GM19455 (cell line): ENCODE measurements at regions not wholly inside any gene's neighbourhood (a gene's known extent, or its start where the extent isn't known, plus 50 kb on each side); places are given as distances from the start of the nearest gene placed in this dataset.
"Not testable (repeated sequence)": the region's sequence is repeated elsewhere in the genome, so short reads cannot be mapped to it uniquely, and the experiment has no call there.

Source experiments
- ATAC-seq: cut with Tn5 transposase; IDR thresholded peaks from one replicate; pipeline ENCODE4 v1.9.1; 2021; ENCODE audit not compliant: unreplicated experiment

- ATAC-seq = no peak
These were observed 231.8 kb upstream of the FOXP2 start for GRCh38 chr7:114182837-114183236.

GRCh38 chr7:114181280-114181679, 233.3 kb upstream of the FOXP2 start:
- ATAC-seq = no peak

DNA sequence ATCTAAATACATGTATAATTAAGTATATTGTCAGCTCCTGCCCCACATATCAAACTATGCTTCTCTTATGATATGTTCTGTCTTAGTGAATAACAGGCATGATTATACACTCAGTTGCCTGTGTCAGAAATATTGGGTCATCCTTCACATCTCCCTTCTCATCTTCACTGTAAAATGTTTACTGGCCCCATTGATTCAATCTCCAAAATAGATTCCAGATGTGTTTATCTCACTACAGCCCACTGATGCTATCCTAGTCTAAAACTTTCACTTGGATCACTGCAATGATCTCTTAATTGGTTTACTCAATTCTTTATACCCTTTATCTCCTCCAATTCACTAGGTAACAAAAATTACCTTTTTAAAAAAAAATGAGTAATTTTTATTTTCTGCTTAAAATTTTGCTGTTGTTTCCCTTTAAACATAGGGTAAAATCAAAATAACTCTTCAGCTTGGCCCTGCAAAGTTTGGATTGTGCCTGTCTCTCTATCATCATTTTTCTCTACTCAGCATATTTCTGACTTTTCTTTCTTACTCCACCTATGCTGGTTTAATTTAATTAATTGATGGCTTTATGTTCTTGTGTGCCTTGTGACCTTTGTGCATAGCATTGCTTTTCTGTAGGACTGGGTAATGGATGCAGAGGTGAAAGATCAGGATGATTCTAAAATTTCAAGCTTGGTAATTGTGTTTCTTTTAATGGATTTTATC, 233.9 kb upstream of the FOXP2 start:
- ATAC-seq = no peak

DNA sequence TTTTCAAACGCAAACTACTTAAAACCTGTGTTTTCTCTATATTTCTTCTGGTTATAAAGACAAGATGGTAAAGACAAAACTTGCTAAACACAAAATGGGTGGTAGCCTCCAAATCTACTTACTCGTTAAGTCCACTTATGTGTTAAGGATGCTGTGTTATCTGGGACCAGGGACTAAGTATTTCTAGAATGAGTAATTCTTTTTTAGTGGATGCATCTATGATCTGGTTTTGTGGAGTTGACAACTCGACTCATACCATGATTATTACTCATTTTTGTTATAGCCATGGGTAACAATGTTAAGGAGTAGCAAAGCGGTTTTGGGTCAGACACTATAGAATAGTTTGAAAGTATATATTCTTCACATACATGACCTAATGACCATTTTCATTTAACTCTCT, 239.5 kb upstream of the FOXP2 start:
- ATAC-seq = no peak

DNA sequence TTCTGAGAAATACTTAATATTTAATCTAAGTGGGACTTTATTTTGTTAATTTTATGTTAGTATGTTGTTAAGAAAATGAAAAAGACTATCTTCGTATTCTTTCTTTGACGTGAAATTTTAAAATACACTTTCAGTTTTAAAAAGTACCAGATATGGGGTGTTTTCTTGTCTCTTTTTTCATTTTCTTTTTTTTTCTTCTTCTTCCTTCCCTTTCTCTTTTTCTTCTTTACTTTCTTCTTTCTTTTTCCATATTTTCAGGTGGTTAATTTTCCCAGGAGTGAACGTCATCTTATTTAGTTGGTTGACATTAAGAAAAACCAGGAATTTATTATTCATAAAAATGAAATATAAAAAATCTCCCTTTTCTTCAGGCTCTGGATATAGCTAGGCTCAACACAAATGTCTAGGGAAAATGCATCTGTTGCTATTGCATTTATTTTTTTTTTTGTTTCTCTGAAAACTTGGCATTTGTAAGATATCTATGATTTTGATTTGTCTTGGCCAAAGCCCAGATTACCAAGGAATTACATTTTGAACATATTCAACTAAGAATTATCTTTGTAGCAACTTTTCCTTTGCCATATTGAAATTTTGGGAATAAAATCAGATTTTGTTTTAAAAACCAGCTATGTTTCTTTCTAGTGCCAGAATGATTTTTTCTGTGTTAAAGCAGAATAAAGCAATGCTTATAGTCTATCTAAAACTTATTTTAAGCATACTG, 241.3 kb upstream of the FOXP2 start:
- no peak for ATAC-seq

DNA sequence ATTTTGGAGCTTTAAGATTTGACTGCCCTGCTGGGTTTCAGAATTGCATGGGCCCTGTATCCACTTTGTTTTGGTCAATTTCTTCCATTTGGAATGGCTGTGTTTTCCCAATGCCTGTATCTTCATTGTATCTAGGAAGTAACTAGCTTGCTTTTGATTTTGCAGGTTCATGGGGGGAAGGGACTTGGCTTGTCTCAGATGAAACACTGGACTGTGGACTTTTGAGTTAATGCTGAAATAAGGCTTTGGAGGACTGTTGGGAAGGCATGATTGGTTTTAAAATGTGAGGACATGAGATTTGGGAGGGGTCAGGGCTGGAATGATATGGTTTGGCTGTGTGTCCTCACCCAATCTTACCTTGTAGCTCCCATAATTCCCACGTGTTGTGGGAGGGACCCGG, 245.2 kb upstream of the FOXP2 start:
- ATAC-seq = not testable (repeated sequence)

DNA sequence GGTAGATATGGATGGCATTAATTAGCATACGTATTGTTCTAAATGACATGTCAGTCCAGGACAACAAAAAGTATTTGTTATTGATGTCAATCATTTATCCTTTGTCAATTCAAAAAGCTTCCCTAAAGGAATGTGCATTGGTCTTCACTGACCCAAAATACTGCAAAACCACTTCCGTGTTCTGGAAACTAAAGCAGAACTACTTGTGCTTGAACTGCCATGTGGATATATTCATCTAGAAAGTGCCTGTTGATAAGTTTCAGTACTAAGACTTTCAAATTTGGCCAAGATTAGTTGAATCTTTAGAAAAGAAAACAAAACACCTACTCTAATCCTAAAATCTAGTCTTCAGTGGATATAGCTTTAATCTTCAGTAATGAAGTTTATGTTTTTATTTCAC, 242.1 kb upstream of the PPP1R3A start:
- ATAC-seq = no peak

DNA sequence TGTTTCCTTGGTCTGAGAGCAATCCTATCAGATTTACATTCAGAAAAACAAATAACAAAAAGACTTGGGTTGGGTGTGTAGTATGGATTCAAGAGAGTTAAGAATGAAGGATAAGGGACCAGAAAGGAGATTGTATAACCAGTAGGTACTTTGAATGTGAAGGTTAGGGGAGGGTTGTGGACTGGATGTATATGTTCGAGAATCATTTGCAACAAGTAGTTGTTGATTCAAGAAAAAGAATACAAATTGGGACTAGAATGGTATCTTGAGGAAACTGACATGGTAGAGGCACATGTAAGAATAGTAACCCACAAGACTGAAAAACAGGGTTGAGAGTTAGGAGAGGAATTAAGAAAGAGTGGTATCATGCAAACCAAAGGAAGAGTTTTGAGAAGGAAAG, 240.0 kb upstream of the PPP1R3A start:
- ATAC-seq = no peak

- no peak for ATAC-seq
These were observed 239.5 kb upstream of the PPP1R3A start for GRCh38 chr7:114158275-114158674.

- no peak for ATAC-seq
These were observed 237.4 kb upstream of the PPP1R3A start for GRCh38 chr7:114156178-114156577.

DNA sequence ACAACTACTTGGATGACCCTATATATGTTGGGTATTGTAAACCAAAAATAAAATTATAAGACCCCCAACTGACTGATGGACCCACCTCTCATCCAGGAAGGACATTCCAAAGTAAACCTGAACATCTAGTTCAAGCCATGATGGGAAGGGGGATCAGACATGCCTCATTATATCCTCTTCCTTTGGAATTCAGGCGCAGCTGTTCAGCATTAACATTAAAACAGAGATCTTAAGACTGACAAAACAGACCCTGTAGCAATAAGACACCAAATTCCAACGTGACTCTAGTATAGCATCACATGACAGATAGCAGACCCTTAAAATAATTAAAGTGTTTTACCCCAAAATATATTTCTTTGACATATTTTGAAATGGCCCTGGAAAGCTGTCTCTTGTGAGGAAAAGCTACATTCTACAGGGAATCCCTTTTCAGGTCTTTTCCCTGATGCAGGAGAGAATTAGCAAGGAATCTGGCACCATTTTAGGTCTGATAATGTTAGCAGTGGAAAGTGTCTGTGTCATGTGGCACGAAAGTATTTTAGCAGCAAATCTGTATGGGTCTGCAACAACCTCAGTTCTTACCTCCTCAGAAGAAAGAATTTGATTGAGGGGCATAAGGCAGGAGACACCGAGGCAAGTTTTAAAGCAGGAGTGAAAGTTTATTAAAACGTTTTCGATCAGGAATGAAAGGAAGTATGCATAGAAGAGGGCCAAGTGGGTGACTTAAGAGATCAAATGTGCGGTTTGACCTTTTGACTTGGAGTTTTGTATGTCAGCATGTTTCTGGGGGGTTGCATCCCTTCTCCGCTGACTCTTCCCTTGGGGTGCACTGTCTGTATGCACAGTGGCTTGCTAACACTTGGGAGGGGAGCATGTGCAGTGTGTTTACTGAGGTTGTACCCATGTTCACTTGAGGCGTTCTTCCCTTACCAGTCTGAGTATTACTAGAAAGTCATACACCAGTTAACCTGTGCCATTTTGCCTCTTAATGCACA, 236.6 kb upstream of the PPP1R3A start:
- no peak for ATAC-seq

- ATAC-seq = no peak
These were observed 234.9 kb upstream of the PPP1R3A start for GRCh38 chr7:114153700-114154099.

DNA sequence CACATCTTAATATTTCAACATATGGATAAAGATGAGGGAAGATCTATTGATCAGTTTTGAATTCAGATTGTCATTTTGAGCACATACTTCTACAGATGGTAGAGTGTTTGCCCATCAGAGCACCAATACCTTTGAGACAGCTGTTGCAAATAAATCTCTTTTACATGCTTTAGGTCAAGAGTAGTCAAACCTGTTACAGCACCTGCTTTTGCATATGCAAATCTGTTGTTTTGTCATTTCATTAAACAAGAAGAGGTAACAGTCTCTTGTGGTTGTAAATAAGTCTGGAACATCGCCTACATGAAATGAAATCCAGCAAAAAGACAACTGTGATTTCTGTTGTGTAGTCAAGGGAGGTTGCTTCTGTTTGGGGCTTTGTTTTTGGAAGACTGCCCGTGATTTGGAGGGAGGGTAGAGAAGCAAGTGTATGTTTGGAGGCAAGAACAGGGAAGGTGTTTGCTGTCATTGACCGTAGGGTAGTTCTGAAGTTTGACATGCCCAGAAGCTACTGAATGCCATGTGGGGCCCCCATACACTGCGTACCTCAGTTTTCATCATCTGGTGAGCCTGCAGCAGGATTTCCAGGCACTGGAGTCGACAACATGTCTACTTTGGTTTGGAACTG, 233.6 kb upstream of the PPP1R3A start:
- no peak for ATAC-seq

DNA sequence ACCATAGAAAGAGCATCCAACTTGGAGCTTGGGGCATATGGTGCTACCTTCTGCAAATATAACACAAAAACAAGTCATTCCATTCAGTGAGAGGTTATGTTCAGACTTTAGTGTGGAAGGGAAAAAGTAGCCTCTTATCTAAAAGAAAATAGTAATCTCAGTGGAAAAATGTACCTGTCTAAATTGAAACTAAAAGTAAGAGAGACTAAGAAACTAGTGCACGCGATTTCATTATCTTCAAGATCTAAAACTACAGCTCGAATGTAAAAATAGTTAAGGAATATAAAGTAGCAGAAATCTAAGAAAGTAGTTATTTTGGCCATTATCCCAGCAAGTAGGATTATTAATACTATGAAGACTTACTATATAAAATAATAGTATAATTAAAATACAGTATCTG, 233.0 kb upstream of the PPP1R3A start:
- ATAC-seq = no peak

DNA sequence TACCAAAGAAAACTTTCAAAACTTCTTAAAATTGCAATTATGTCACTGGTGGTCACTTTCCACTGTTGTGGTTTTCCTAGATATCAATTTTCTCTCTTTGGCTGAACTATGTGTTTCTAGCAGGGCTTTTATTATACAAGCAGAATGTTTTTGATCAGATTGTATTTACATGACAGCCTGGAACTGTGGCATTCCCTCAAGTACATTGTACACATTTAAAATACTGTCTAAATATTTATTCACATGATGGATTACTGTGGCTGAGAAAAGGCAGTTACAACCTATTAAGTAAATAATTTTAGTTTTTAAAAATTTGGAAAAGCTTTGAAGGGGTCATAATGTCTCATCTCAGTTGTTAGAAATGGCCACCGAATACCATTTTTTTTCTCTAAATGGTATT, 231.9 kb upstream of the PPP1R3A start:
- no peak for ATAC-seq

DNA sequence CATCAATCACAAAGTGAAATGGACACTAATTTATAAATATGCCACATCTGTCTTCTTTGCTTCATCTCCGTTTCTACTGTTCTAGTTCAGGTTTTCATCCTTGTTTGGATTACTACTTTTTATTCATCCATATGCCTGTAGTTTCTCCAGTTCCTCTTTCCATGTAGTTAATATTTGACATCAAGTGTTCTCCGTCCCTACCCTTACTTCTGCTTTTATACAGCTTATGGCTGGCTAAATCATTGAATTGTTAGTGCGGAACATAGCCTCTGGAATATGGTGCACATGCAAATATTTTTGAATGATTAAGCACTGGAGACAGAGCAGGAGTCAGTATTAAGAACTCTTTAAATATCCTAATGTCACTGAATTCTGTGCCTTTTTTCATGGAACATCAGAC, 230.0 kb upstream of the PPP1R3A start:
- no peak for ATAC-seq

- ATAC-seq = no peak
These were observed 222.6 kb upstream of the PPP1R3A start for GRCh38 chr7:114141415-114141814.

GRCh38 chr7:114140561-114140960, 221.8 kb upstream of the PPP1R3A start:
- no peak for ATAC-seq

- not testable (repeated sequence) for ATAC-seq
These were observed 220.9 kb upstream of the PPP1R3A start for GRCh38 chr7:114139690-114140089.

- no peak for ATAC-seq
These were observed 219.8 kb upstream of the PPP1R3A start for GRCh38 chr7:114138587-114138986.

GRCh38 chr7:114133717-114134116, 214.9 kb upstream of the PPP1R3A start:
- no peak for ATAC-seq
